Fibroblast of the aortic adventitia (primary cell): ENCODE measurements at regions not wholly inside any gene's neighbourhood (a gene's known extent, or its start where the extent isn't known, plus 50 kb on each side); places are given as distances from the start of the nearest gene placed in this dataset.

ENCODE experiments used
- DNase-seq: peaks from one replicate; pipeline ENCODE4 v3.0.0-alpha.2; 2010; ENCODE audit warnings: low read depth
- H3K4me3 ChIP-seq: 2 replicates; pipeline ENCODE4 v1.5.1; 2011; ENCODE audit warnings: low read depth, mild to moderate bottlenecking, control low read depth, low read length, moderate library complexity
- CTCF ChIP-seq: IDR thresholded peaks from 2 replicates; pipeline ENCODE4 v1.5.1; 2011; ENCODE audit warnings: mild to moderate bottlenecking, low read length, control low read depth, inconsistent platforms; ENCODE audit not compliant: insufficient read depth

GRCh38 chr4:123248085-123248659 is 148.4 kb upstream of the SPRY1 start:
- no peak overlapping the region for H3K4me3 ChIP-seq
- DNase-seq = peak; percentile 44
- TF ChIP-seq CTCF = no peak

GRCh38 chr4:123249821-123250220 is 146.8 kb upstream of the SPRY1 start:
- H3K4me3 ChIP-seq = no peak overlapping the region
- no peak for DNase-seq

GRCh38 chr4:123250843-123251242 is 145.8 kb upstream of the SPRY1 start:
- TF ChIP-seq CTCF = no peak
- H3K4me3 ChIP-seq = no peak overlapping the region
- DNase-seq = peak; percentile 76

More at GRCh38 chr4:123249821-123250220, 146.8 kb upstream of the SPRY1 start:
- no peak for TF ChIP-seq CTCF

- H3K4me3 ChIP-seq = no peak overlapping the region
- TF ChIP-seq CTCF = no peak
- no peak for DNase-seq
These were observed 140.6 kb upstream of the SPRY1 start for GRCh38 chr4:123255971-123256370.

- no peak for TF ChIP-seq CTCF
- no peak overlapping the region for H3K4me3 ChIP-seq
- DNase-seq = peak; percentile 12
These were observed 139.7 kb upstream of the SPRY1 start for GRCh38 chr4:123256901-123257300.

GRCh38 chr4:123257591-123257990 is 139.0 kb upstream of the SPRY1 start:
- no peak for TF ChIP-seq CTCF
- DNase-seq = no peak
- H3K4me3 ChIP-seq = no peak overlapping the region
